Subcutaneous abdominal adipose tissue (tissue), 5 donors: ENCODE measurements at regions not wholly inside any gene's neighbourhood (a gene's known extent, or its start where the extent isn't known, plus 50 kb on each side); places are given as distances from the start of the nearest gene placed in this dataset.

Experiments used
- H3K27ac ChIP-seq: one replicate; pipeline ENCODE4 v1.7.0; 2013; ENCODE audit warnings: low read depth, mild to moderate bottlenecking, inconsistent platforms, low read length, moderate library complexity
- H3K27me3 ChIP-seq, 5 donors: one replicate each; pipeline ENCODE4 v1.7.0; 2013; ENCODE audit warnings: low read length in 5 of 5, inconsistent platforms in 1 of 5; ENCODE audit not compliant: control insufficient read depth in 5 of 5, insufficient read depth in 4 of 5
- H3K36me3 ChIP-seq, 5 donors: one replicate each; pipeline ENCODE4 v1.7.0; 2013; ENCODE audit warnings: low read length in 5 of 5; ENCODE audit not compliant: control insufficient read depth in 5 of 5, insufficient read depth in 5 of 5
- H3K4me1 ChIP-seq, 5 donors: one replicate each; pipeline ENCODE4 v1.7.0; 2013; ENCODE audit warnings: low read length in 5 of 5, mild to moderate bottlenecking in 3 of 5, moderate library complexity in 1 of 5; ENCODE audit not compliant: control insufficient read depth in 5 of 5, insufficient read depth in 5 of 5
- H3K4me3 ChIP-seq, 5 donors: one replicate each; pipeline ENCODE4 v1.7.0; 2013; ENCODE audit warnings: low read length in 5 of 5, low read depth in 1 of 5
- H3K9ac ChIP-seq, 5 donors: one replicate each; pipeline ENCODE4 v1.7.0; 2013; ENCODE audit warnings: low read length in 5 of 5, mild to moderate bottlenecking in 4 of 5, moderate library complexity in 3 of 5
- H3K9me3 ChIP-seq, 5 donors: one replicate each; pipeline ENCODE4 v1.7.0; 2013; ENCODE audit warnings: low read length in 5 of 5; ENCODE audit not compliant: control insufficient read depth in 5 of 5
- donor health status: healthy.
- donor health status: healthy.
- donor health status: healthy.
- donor health status: healthy.
- donor health status: healthy.

DNA sequence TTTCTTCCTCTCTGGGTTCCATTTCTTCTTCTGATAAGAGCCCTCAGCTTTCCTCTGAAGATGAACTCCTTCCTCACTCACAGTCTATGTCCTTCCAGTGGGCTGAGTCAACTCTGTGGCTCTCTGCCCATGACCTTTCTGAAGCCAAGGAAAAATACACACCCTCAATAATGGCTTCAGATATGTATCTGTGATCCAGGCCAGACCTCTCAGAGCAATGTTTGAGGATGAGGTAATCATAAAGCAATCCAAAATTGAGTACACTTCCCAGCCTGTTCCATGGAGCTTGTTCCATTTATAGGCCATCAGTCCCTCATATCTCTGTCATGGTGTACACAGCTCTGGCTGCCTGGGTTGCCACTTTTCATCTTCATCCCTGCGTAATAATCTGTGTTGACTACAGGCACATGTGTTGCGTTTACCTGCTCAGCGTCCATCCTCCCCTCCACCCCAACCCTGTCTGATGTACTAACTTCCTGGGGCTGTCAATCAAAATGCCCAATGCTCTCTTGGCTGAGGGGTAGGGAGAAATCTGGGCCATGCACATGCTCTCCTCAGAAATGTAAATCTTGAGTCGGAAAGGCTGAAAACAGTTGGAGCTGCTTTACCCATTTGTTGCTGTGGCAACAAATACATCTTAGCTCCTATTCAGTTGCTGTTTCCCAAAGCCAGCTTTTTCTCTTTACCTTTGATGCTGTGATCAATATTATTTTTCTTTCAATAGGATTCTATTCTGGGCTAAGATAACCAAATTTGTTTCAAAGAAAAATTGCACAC, 377.8 kb upstream of the TMEM132C start:
- Histone ChIP-seq H3K4me3 (no peak overlapping the region), H3K4me1 (no peaks in the 10 kb centered on the region), H3K9me3 (no peaks in the 10 kb centered on the region), H3K27ac (no peak overlapping the region), H3K27me3 (no peaks in the 10 kb centered on the region), H3K36me3 (no peaks in the 10 kb centered on the region), H3K9ac (no peak overlapping the region)

DNA sequence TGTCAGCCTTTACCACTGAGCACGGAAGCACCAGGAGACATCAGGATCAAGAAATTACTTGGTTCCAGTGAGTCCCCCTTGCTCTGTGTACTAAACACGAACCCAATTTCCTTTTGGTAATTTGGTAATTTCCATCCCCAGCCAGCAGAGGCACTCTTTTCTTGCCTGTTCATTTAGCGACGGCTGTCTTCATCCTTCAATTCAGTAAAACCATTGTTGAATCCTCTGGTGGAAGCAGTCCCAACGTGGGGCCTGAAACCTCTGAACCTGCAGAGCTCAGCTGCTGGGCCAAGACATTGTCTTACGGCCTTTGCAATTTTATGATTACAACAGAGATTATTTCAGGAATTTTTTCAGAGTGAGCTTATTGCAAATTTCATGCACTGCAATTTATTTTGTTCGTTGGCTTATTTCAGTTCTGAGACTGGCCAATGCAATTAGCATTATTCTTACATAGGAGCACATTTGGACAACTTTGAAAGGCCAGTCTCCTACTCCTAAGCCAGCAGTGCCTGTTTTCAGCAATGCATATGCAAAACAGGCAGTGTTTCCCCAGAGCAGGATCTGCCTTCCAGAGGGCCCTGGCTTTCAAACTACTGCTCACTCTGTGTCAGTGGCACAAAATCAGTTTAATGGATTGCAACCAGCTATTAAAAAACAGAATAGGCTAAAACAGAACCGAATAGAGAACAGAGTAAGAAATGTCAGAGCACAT, 372.9 kb upstream of the TMEM132C start:
- Histone ChIP-seq H3K27ac (no peak overlapping the region), H3K27me3 (no peaks in the 10 kb centered on the region), H3K4me1 (no peaks in the 10 kb centered on the region), H3K9me3 (no peaks in the 10 kb centered on the region), H3K36me3 (no peaks in the 10 kb centered on the region), H3K9ac (no peak overlapping the region), H3K4me3 (no peak overlapping the region)

DNA sequence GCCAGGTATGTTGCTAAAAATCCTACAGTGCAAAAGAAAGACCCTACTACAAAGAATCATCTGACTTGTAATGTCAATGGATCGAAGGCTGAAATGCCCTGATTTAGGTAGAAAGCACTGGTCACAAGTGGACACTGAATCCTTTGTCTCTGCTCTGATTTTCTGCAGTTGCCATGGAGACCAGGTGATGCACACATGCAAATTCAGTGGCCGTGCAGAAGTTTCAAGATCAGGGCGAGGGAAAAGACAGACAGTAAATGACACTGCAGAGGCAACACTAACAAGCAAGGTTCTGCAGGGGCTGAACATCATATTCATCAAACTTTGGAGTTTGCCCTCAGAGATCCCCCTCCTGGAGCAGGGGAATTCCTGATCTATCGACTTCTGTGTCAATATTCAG, 370.3 kb upstream of the TMEM132C start:
- Histone ChIP-seq H3K9me3 (no peaks in the 10 kb centered on the region), H3K9ac (no peak overlapping the region), H3K27me3 (no peaks in the 10 kb centered on the region), H3K4me3 (no peak overlapping the region), H3K4me1 (no peaks in the 10 kb centered on the region), H3K27ac (no peak overlapping the region), H3K36me3 (no peaks in the 10 kb centered on the region)

DNA sequence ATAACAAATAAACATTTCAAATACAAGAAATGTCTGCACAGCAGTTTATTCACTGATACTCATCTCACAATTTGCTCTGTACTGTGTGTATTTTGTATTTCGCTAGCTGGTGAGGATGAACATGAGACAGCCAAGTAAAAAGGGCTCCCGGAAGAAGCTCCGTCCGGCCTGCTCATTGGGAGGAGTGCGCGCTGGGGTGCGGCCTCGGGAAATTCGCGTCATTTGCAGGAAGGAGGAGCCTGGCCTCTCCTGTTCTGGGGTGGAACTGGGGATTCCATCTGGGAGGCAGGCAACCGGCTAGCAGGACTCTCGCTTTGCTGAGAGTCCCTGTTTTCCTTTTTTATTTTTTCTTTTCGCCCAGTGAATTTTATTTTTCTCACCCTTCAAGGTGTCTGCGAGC, 368.4 kb upstream of the TMEM132C start:
- no peaks in the 10 kb centered on the region for H3K9me3 ChIP-seq
- no peak overlapping the region for H3K27ac ChIP-seq
- no peaks in the 10 kb centered on the region for H3K4me1 ChIP-seq
- H3K4me3 ChIP-seq = no peak overlapping the region
- H3K27me3 ChIP-seq = no peaks in the 10 kb centered on the region
- no peak overlapping the region for H3K9ac ChIP-seq
- H3K36me3 ChIP-seq = no peaks in the 10 kb centered on the region

DNA sequence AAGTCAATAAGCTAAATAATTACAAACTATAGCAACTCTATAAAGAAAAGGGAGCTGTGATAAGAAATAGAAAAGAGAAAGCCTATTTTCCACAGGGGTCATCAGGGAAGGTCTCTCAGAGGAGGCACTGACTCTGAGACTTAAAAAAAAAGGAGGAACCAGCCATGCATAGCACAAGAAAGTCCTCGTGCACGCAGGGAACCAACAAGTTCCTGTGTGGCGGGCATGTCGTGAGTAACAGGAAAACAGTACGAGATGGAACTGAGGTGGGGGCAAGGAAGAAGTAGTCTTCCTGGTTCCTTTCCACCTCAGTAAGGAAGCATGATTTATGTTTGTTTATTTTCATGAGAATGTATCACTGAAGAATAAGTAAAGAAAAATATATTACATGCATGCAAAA, 367.0 kb upstream of the TMEM132C start:
- no peak overlapping the region for H3K27ac ChIP-seq
- no peaks in the 10 kb centered on the region for H3K9me3 ChIP-seq
- H3K27me3 ChIP-seq = no peaks in the 10 kb centered on the region
- H3K9ac ChIP-seq = no peak overlapping the region
- H3K4me1 ChIP-seq = no peaks in the 10 kb centered on the region
- no peaks in the 10 kb centered on the region for H3K36me3 ChIP-seq
- no peak overlapping the region for H3K4me3 ChIP-seq

DNA sequence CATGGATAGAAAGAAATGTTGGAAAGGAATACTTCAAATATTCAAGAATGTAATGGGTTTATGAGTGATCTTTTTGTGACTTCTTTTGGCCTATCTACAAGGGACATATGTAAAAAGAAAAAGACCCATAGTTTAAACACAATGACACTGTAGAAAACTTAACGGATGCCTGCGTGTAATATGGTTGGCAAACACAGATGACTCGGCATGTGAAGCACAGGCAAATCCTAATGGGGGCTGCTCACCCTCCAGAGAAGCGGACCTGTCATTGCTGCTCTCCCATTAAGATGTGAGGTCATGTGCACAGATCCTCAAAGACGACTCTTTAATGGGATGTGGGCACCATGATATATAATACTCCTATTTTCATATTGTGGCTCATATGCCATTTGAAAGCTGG, 366.6 kb upstream of the TMEM132C start:
- H3K27ac ChIP-seq = no peak overlapping the region
- H3K9me3 ChIP-seq = peaks cover 0 to 4% (median 0%) of the 10 kb centered on the region in 5 donors
- H3K4me3 ChIP-seq = no peak overlapping the region
- H3K27me3 ChIP-seq = no peaks in the 10 kb centered on the region
- no peak overlapping the region for H3K9ac ChIP-seq
- H3K36me3 ChIP-seq = no peaks in the 10 kb centered on the region
- H3K4me1 ChIP-seq = no peaks in the 10 kb centered on the region

DNA sequence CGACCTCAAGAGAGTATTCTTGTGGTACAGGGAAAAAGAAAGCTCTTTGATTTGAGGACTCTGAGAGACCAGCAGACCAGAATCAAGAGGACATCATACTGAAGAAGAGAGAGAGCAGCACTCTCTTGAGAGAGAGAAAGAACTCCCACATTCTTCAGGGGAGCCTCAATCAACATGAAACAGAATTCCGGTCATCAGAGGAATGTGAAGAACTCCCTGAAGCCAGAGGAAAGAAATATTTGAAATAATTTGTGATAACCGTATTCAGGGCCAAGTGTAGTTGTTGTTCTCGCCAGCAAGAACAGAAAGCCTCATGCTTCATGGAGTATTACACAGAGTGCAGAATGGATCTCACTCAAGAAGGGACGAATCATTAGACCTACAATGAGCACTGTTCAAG, 363.8 kb upstream of the TMEM132C start:
- Histone ChIP-seq H3K4me1 (no peaks in the 10 kb centered on the region), H3K27me3 (no peaks in the 10 kb centered on the region), H3K9ac (no peak overlapping the region), H3K36me3 (no peaks in the 10 kb centered on the region), H3K4me3 (no peak overlapping the region), H3K9me3 (peaks cover 0 to 10% (median 0%) of the 10 kb centered on the region in 5 donors), H3K27ac (no peak overlapping the region)

DNA sequence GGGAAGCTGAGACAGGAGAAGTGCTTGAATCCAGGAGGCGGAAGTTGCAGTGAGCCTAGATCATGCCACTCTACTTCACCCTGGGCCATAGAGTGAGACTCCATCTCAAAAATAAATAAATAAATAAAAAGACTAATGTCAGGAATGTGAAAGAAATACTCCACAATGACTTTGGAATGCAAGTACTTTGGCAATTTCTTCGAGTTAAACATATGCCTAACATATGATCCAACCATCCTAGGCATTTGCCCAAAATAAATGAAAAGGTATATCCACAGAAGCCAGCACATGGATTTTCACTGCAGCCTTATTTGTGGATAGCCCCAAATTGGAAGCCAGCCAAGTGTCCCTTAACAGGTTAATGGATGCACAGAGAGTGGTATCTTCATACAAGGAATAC, 357.9 kb upstream of the TMEM132C start:
- no peak overlapping the region for H3K4me3 ChIP-seq
- no peaks in the 10 kb centered on the region for H3K27me3 ChIP-seq
- no peak overlapping the region for H3K9ac ChIP-seq
- no peaks in the 10 kb centered on the region for H3K4me1 ChIP-seq
- no peaks in the 10 kb centered on the region for H3K36me3 ChIP-seq
- peaks cover 0 to 10% (median 0%) of the 10 kb centered on the region in 5 donors for H3K9me3 ChIP-seq
- H3K27ac ChIP-seq = no peak overlapping the region

DNA sequence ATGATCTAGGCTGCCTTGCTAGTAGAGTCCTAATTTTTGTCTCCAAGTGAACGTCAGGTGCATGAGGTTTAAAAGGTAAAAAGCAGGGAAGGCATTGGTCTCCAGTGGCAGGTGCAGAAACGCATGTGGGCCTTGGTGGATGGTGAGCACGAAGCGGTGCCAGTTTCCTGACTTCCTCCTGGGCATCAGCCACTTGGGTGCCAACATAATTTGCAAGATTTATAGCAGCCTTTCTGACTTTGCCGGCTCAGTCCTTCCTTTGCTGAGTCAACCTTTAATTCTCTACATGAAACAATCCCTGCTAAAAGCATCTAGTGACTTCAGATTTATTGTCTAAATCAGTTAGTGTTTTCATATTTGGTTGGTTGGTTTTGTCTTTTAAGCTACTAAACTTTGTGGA, 355.7 kb upstream of the TMEM132C start:
- H3K9ac ChIP-seq = no peak overlapping the region
- peaks cover 0 to 3% (median 0%) of the 10 kb centered on the region in 5 donors for H3K9me3 ChIP-seq
- H3K4me1 ChIP-seq = peaks cover 0 to 4% (median 0%) of the 10 kb centered on the region in 5 donors
- no peaks in the 10 kb centered on the region for H3K36me3 ChIP-seq
- no peak overlapping the region for H3K27ac ChIP-seq
- H3K4me3 ChIP-seq = no peak overlapping the region
- no peaks in the 10 kb centered on the region for H3K27me3 ChIP-seq

DNA sequence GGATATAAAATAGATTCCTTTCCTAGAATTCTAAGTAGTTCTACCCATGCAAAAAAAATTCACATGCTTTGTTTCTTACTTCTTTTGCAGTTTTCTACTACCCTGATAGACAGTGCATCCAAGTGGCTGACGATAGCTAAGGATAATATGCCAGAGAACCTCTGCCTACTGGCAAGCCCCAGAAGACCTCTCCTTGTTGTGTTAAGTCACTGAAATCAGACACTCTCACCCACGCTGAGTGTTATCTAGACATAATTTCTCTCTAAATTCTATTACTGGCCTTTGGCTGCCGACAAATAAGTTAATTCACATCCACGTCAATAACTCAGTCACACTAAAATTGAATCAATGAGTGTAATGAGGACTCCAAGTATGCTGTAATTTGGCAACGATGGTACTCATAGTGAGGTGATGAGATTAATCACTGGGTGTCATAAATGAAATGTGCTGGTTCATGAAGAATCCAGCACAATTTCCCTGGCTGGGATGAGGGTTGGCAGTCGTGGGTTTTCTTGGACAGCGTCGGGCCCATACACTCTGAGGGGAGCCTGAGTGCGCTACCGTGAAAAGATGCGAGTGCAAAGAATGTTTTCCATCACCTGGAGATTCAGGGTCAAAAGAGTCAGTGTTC, 354.8 kb upstream of the TMEM132C start:
- H3K27me3 ChIP-seq = no peaks in the 10 kb centered on the region
- H3K9ac ChIP-seq = no peak overlapping the region
- H3K27ac ChIP-seq = no peak overlapping the region
- H3K36me3 ChIP-seq = no peaks in the 10 kb centered on the region
- H3K4me3 ChIP-seq = no peak overlapping the region
- H3K9me3 ChIP-seq = peaks cover 0 to under 1% (median 0%) of the 10 kb centered on the region in 5 donors
- peaks cover 0 to 4% (median 0%) of the 10 kb centered on the region in 5 donors for H3K4me1 ChIP-seq
